ENCODE measurements at regions not wholly inside any gene's neighbourhood (a gene's known extent, or its start where the extent isn't known, plus 50 kb on each side); places are given as distances from the start of the nearest gene placed in this dataset.

GRCh38 chr12:114508529-114509129 lies 102.7 kb upstream of the TBX5 start:
- H3K27ac Mint-ChIP-seq (ENCODE audit: unreplicated experiment) = no peak overlapping the region
- no peak overlapping the region for H3K4me3 Mint-ChIP-seq (ENCODE audit: unreplicated experiment)
- no peaks in the 10 kb centered on the region for H3K27me3 Mint-ChIP-seq (ENCODE audit: unreplicated experiment)
- TF ChIP-seq CTCF (IDR thresholded peaks at IDR 0.05; ENCODE audit: unreplicated experiment) = peak; percentile 93
- H3K9me3 Mint-ChIP-seq (ENCODE audit: unreplicated experiment) = no peaks in the 10 kb centered on the region
- no peaks in the 10 kb centered on the region for H3K36me3 Mint-ChIP-seq (ENCODE audit: low read depth, unreplicated experiment)
- peak; percentile 78 for DNase-seq (ENCODE audit: low spot score)
- peaks cover 6% of the 10 kb centered on the region for H3K4me1 Mint-ChIP-seq (ENCODE audit: unreplicated experiment)

- peaks cover 10% of the 10 kb centered on the region for H3K4me1 Mint-ChIP-seq (ENCODE audit: unreplicated experiment)
- DNase-seq (ENCODE audit: low spot score) = no peak
- TF ChIP-seq CTCF (IDR thresholded peaks at IDR 0.05; ENCODE audit: unreplicated experiment) = no peak
- no peak overlapping the region for H3K4me3 Mint-ChIP-seq (ENCODE audit: unreplicated experiment)
- no peaks in the 10 kb centered on the region for H3K36me3 Mint-ChIP-seq (ENCODE audit: low read depth, unreplicated experiment)
- no peaks in the 10 kb centered on the region for H3K9me3 Mint-ChIP-seq (ENCODE audit: unreplicated experiment)
- H3K27ac Mint-ChIP-seq (ENCODE audit: unreplicated experiment) = no peak overlapping the region
- peaks cover under 1% of the 10 kb centered on the region for H3K27me3 Mint-ChIP-seq (ENCODE audit: unreplicated experiment)
Measured at GRCh38 chr12:114506651-114507050, 100.7 kb upstream of the TBX5 start.

- peak overlapping the region; percentile 1 for H3K27ac Mint-ChIP-seq (ENCODE audit: unreplicated experiment)
- DNase-seq (ENCODE audit: low spot score) = no peak
Measured at GRCh38 chr12:114504311-114504710, 98.4 kb upstream of the TBX5 start.

GRCh38 chr12:114501474-114501807 lies 95.5 kb upstream of the TBX5 start:
- no peak for DNase-seq (ENCODE audit: low spot score)
- Mint-ChIP-seq H3K27ac (ENCODE audit: unreplicated experiment) (no peak overlapping the region), H3K4me1 (ENCODE audit: unreplicated experiment) (peaks cover 10% of the 10 kb centered on the region), H3K27me3 (ENCODE audit: unreplicated experiment) (peaks cover 4% of the 10 kb centered on the region), H3K9me3 (ENCODE audit: unreplicated experiment) (no peaks in the 10 kb centered on the region), H3K4me3 (ENCODE audit: unreplicated experiment) (no peak overlapping the region), H3K36me3 (ENCODE audit: low read depth, unreplicated experiment) (no peaks in the 10 kb centered on the region)
- TF ChIP-seq CTCF (IDR thresholded peaks at IDR 0.05; ENCODE audit: unreplicated experiment) = no peak

More at GRCh38 chr12:114504311-114504710, 98.4 kb upstream of the TBX5 start:
- no peak for TF ChIP-seq CTCF (IDR thresholded peaks at IDR 0.05; ENCODE audit: unreplicated experiment)
- H3K9me3 Mint-ChIP-seq (ENCODE audit: unreplicated experiment) = no peaks in the 10 kb centered on the region
- H3K4me1 Mint-ChIP-seq (ENCODE audit: unreplicated experiment) = peaks cover 10% of the 10 kb centered on the region
- no peaks in the 10 kb centered on the region for H3K36me3 Mint-ChIP-seq (ENCODE audit: low read depth, unreplicated experiment)
- peaks cover 4% of the 10 kb centered on the region for H3K27me3 Mint-ChIP-seq (ENCODE audit: unreplicated experiment)
- H3K4me3 Mint-ChIP-seq (ENCODE audit: unreplicated experiment) = no peak overlapping the region

GRCh38 chr12:114500775-114501473 lies 95.0 kb upstream of the TBX5 start:
- no peak for DNase-seq (ENCODE audit: low spot score)
- no peaks in the 10 kb centered on the region for H3K36me3 Mint-ChIP-seq (ENCODE audit: low read depth, unreplicated experiment)

More at GRCh38 chr12:114500775-114501473, 95.0 kb upstream of the TBX5 start:
- H3K4me1 Mint-ChIP-seq (ENCODE audit: unreplicated experiment) = peaks cover 10% of the 10 kb centered on the region
- no peak overlapping the region for H3K4me3 Mint-ChIP-seq (ENCODE audit: unreplicated experiment)
- no peaks in the 10 kb centered on the region for H3K9me3 Mint-ChIP-seq (ENCODE audit: unreplicated experiment)
- H3K27ac Mint-ChIP-seq (ENCODE audit: unreplicated experiment) = no peak overlapping the region
- H3K27me3 Mint-ChIP-seq (ENCODE audit: unreplicated experiment) = peaks cover 4% of the 10 kb centered on the region
- no peak for TF ChIP-seq CTCF (IDR thresholded peaks at IDR 0.05; ENCODE audit: unreplicated experiment)
